ENCODE measurements at regions not wholly inside any gene's neighbourhood (a gene's known extent, or its start where the extent isn't known, plus 50 kb on each side); places are given as distances from the start of the nearest gene placed in this dataset.
"Not testable (repeated sequence)": the region's sequence is repeated elsewhere in the genome, so short reads cannot be mapped to it uniquely, and the experiment has no call there.

DNA sequence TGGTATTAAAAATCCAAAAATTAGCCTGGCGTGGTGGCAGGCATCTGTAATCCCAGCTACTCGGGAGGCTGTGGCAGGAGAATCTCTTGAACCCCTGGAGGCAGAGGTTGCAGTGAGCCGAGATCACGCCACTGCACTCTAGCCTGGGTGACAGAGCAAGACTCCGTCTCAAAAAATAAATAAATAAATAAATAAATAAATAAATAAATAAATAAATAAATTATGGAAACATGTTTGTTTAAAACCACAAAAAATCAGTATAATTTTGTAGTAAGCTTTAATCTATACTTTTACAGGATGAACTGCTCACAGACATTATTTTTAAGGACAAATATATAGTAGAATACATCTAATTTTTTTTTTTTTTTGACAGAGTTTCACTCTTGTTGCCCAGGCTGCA, 521.3 kb upstream of the ATXN7L3B start:
- not testable (repeated sequence) for DNase-seq

DNA sequence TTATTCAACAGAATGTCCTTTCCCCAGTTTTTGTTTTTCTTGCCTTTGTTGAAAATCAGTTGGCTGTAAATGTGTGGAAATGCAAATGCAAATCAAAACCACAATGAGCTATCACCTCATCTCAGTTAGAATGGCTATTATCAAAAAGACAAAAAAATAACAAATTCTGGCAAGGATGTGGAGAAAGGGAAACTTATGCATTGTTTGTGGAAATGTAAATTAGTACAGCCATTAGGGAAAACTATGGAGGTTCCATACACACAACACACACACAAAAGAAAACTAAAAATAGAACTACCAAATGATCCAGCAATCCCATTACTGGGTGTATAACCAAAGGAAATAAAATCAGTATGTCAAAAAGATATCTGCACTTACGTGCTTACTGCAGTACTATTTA, 518.8 kb upstream of the ATXN7L3B start:
- no peak for DNase-seq

DNA sequence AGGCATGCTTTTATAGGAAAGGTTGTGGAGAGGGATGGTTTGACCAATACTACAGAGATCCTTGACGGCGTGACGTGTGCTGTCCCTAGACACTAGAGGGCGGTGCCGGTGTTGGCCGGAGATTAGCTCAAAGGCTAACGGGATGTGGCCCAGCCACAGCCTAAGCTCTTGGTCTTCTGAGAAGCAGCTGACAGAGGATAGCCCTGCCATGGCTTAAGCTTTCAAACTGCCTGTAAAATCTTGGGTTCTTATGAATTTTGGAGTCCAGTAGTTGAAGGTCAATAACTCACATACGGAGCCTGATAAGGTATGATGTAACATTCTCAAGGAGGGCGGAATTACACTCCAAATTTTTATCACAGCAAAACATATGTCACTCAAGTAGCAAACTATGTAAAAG, 515.7 kb upstream of the ATXN7L3B start:
- DNase-seq = peak; percentile 28

DNA sequence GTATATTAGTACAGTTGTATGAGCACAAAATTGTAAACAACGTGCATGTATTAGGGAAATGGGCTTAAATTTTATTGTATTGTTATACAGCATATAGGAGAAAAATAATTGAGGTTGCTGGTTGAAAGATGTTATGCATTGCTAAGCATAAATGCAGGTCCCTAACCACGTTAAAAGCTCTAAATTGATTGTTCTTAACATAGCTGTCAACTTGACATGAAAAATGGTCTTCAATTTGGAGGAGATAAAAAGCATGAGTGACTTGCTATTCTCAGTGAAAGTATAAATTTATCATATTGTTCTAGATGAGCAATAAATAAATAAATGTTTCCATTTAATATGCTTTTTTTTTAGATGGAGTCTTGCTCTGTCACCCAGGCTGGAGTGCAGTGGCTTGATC, 506.6 kb upstream of the ATXN7L3B start:
- DNase-seq = no peak

DNA sequence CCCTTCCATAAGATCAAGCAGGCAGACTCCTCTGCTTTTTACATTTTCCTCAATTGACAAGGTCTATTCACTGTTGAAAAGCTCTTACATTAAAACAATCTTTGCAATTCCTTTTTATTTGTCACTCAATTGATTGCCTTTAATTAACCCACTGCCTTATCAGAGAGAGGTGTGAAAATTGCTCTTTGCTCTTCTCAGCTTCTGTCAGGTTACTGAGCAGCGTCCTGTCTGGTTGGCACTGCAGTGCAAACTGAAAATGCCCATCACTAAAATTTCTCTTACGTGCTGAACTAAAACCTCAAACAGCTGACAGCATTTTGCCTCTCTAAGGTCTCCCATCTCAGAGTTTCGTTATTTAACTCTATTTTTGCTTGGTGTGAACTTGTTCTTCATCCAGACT, 504.1 kb upstream of the ATXN7L3B start:
- DNase-seq = no peak

DNA sequence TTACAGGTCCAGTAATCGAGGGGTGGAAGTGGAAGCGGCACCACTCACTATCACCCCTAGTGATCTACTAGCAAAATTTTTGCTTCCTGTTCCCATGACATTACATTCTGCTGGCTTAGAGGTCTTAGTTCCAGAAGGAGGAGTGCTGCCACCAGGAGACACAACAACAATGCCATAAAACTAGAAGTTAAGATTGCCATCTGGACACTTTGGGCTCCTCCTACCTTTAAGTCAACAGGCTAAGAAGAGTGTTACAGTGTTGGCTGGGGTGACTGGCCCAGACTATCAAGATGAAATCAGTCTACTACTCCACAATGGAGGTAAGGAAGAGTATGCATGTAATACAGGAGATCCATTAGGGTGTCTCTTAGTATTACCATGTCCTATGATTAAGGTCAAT, 498.5 kb upstream of the ATXN7L3B start:
- not testable (repeated sequence) for DNase-seq

DNA sequence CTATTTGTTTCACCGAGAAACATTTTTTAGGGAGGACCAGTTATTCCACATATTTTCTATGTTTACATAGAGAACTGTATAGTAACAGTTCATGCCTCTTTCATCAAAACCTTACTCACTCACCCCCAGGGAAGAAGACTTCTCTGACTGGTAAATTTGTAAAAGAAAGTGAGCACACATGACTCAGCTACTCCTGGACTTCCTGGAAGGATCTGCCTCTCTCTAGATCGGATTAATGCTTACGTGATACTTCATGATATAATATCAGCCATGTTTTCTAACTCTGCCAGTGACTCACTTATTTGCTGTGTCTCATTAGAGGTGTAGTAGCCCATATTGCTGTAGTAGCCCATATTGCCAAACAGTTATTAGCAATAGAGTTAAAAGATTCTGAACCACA, 494.3 kb upstream of the ATXN7L3B start:
- peak; percentile 12 for DNase-seq

DNA sequence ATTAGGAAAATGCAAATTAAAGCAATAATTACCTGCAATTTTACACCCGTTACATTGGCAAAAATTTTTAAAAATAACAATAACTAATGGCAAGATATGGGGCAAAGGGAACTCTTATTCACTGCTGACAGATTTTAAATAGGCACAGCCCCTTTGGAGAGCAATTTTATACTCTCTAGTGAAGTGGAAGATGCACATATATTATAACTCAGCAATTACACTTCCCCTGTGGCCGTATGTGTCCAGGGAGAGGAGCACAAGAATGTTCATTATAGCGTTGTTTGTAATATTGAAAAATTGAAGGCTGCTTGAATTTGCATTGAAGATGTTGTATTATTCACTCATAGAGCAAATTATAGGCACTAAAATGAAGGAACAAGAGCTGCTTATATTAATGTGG, 488.3 kb upstream of the ATXN7L3B start:
- no peak for DNase-seq

DNA sequence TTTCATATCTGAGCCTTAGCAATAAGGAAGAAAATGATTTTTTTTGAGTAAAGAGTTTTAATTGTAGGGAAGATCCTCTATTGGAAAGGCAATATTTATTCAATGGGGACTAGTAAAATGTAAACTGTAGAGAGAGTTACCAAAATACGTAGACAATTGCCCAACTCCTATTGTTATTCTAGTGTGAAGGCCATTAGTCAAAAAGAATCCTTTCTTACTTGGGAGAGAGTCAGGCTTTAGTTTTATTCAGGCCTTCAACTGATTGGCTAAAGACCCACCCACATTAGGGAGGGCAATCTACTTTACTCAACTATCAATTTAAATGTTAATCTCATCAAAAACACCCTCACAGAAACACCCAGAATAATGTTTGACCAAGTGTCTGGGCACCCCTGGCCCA, 485.8 kb upstream of the ATXN7L3B start:
- DNase-seq = no peak

DNA sequence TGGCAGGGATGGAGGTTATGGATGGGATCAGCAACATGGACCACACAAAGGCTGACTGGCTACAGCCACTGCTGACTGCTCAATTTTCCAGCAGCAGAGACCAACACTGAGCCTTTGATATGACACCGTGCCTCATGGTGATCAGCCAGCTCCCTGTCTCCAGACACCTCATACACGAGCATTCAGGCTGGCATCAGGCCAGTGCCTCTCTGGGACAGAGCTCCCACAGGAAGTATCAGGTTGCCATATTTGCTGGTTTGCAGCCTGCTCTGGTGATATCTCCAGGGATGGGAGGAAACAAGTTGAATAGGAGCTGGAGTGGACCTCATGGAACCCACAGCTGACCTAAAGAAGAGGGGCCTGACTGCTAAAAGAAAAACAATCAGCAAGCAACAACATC, 471.2 kb upstream of the ATXN7L3B start:
- DNase-seq = no peak

DNA sequence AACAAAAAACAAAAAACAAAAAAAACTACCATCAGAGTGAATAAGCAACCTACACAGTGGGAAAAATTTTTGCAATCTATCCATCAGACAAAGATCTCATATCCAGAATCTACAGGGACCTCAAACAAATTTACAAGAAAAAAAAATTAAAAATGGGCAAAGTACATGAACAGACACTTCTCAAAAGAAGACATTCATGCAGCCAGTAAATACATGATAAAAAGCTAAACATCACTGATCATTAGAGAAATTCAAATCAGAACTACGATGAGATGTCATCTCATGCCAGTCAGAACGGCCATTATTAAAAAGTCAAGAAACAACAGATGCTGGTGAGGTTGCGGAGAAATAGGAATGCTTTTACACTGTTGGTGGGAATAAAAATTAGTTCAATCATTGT, 466.5 kb upstream of the ATXN7L3B start:
- no peak for DNase-seq

DNA sequence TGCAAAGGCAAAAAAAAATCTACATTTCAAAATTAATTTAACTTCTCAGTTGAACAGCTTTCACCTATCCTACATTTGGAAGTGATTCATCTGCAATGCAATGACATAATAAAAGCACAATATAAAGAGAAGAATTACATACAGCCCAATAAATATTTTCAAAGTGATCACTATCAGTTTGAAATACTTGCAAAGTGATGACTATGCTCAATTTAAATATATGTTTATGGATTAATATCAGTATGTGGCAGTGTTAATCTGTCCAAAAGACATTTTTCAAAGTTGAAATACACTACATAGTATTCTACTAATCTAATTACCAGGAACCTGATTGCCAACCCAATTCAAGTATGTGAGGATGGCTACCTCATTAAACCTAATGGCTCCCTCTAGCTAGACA, 460.7 kb upstream of the ATXN7L3B start:
- no peak for DNase-seq

DNA sequence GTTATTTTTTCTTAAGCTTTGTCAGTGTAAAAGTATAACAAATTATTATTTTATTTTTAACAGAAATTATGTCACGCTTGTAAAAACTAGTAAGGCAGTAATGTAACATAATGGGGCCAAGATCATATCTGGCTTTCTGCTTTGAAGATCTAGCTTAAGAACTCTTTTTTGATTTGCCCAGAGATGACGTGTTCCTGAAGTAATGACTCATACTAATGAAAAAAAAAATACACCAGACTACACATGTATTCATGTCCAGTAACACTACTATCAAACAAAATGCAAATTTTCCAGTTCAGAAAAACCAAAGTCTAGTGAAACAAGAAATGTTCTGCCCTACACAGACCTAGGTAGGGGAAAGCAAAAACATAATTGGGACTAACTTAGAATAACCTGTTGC, 432.2 kb upstream of the ATXN7L3B start:
- DNase-seq = no peak

DNA sequence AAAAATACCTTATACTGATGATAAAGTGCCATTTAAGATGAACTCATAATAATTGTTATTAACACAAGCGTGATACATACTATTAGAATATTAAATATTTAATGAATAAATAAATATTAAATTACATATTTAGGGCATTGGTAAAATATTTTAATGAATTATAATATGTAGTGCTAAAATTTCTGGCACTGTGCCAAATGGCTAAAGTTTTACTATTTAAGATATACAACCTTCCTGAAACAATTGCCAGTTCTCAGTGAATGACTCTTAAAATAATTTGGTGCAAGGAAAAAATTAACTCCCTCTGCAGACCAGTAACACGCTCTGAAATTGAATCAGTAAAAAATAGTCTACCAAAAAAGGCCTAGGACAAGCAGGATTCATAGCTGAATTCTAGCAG, 428.9 kb upstream of the ATXN7L3B start:
- DNase-seq = no peak

DNA sequence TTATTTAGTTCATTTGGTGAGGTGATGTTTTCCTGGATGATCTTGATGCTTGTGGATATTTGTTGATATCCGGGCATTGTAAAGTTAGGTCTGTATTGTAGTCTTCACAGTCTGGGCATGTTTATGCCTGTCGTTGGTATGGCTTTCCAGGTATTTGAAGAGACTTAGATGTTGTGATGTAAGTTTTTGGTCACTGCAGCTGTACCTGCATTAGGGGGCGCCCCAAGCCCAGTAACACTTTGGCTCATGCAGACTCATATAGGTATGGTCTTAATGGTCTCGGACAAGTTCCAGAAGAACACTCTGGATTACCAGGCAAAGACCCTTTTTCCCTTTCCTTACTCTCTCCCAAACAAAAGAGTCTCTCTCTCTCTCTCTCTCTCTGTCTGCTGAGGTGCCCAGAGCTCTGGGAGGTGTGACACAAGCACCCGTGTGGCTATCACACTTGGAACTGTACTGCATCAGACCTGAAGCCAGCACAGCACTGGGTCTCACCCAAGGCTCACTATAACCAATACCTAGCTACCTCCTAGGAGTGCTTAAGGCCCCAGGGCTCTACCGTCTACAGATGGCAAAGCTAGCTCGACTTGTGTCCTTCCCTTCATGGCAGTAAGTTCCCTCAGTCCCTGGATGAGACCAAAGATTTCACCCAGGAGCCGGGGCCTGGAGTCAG, 425.8 kb upstream of the ATXN7L3B start:
- no peak for DNase-seq

DNA sequence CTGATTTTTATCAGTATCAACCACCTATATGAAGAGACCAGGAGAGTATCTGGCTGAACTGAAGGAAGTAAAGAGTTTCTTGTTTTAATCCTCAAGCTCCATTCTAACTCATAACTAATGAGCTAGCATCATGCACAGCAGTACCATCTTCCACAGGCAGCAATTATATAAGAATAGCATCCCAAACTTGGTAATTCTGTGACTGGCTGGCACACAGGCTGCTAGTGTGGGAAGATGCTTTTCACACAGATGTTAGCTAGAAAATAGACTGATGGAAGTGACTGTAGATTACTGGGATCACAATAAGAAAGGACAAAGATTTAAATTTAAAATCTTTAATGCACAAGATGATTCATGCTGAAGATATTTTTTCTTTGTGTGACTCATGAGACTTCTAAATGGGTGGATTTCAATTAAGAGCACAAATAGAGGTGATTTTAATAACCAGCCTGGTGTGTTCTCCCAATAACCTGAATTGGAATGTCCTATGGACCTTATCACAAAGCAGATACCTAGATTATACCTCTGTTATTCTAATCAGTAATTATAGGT, 417.7 kb upstream of the ATXN7L3B start:
- no peak for DNase-seq

DNA sequence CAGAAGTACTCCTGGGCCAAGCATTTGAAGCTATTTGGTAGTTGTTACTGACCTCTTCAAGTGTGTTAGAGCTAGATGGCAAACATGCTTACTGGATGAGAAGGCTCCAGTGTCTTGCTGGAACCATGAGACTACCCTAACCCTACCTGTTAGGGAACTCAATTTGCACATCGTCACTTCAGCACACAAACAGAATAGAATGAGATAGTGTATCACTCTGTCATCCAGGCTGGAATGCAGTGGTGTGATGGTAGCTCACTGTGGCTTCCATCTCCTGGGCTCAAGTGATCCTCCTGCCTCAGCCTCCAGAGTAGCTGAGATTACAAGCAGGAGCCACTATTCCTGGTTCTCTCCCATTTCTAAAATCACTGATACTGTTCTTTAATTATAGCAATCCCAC, 417.0 kb upstream of the ATXN7L3B start:
- no peak for DNase-seq

DNA sequence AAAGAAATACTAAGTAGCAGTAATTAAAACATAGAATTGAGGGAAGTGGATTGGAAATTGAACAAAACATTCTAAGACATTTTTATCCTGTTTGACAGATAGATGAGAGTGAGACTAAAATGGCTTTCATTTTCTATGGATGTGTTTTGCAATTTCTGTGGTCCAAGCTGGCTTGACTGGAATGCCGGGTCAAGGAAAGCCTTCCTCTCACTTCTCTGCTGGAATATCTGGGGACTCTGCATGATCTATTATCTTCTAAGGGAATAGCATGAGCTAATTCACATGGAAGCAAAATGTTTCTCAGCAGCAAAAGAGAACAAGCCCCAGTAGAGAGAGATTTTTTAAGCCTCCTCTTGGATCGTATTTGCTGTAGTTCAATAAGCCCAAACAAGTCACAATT, 407.9 kb upstream of the ATXN7L3B start:
- no peak for DNase-seq

DNA sequence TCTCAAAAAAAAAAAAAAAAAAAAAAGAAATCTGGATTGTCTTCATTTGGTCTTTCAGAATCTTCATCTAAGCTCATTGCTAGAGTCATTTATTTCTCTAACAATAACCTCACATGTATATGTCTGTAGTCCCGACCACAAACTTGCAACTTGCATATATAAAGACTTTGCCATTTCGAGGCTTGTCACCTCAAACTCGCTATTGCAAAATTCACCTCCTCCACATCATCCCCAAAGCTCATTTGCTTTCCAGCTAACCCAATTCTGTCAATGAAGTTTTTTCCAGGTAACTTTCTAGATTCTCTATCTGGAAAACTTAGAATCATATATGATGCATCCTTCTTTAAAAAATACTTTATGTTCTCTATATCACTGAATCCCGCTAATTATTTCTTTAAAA, 393.2 kb upstream of the ATXN7L3B start:
- DNase-seq = no peak

DNA sequence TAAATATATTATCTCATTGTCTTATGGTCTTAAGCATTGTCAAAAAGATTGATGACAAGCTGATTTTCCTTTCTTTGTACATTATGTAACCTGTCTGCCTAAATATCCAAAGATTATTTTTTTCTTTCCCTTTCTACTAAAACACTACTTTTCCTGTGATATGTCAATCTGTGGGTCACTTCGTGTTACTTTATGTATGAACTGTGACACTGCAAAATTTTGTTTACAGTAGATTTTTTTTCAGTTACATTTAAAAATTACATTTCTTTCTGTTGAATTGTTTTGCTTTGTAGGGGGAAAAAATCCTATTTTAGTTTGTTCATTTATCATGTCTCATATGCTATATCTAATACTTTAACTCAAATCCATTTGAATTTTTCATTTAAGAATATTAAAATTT, 392.3 kb upstream of the ATXN7L3B start:
- DNase-seq = no peak

DNA sequence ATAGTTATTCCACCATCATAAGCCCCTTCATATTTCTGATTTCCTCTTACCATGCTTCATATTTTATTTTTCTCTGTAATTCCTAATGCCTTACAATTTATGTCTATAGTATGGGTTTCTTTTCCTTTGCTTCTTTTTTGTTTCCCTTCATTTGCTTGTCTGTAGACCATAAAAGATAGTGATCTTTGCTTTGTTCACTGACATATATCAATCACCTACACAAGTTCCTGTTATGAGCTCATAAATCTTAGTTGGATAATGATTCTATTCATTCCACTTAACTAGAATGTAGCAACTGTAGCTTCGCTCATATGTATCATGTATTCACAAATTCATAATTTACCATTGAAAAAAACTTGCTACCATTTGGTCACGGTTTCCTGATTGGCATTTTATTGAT, 388.8 kb upstream of the ATXN7L3B start:
- no peak for DNase-seq

DNA sequence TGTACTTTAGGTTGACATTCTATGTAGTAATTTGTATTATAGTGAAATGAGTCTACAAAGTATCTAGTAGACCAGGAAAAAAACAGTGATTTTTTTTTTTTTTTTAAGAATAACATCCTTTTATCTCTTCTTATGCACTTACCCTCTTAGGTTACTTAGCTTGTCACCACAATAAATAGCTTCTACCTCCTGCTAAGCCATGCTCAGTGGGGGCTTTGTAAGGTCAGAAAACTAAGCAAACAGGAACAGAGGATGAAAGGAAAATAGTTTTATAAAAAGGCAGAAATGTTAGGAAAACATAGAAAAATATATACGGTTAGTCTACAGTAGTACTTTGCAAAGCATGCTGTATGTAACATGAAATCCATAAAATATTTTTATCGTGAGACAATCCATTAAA, 385.3 kb upstream of the ATXN7L3B start:
- no peak for DNase-seq

DNA sequence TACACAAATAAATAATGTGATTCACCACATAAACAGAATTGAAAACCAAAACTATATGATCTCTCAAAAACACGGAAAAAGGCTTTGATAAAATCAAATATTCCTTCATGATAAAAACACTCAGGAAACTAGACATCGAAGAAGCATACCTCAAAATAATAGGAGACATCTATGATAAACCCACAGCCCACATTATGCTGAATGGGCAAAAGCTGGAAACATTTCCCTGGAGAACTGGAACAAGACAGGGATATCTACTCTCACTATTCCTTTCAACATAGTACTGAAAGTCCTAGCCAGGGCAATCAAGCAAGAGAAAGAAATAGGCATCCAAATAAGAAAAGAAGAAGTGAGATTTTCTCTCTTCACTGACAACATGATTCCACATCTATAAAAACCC, 371.5 kb upstream of the ATXN7L3B start:
- DNase-seq = no peak

DNA sequence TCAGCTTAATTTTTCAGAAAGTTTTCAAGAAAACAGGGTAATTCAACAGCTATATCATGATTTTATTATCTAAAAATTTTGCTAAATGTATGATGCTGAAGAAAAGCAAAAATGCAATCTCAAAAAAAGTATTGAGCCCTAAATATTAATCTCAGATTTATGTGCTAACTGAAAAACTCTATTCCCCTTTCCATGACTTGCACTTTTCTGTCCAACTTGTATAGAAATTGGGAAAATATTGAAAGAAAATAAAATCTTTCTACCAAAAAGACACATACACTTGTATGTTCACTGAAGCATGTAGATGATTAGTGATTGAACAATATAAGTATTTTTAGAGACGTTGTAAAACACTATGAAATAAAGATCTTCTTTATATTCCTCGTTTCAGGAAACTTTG, 368.0 kb upstream of the ATXN7L3B start:
- no peak for DNase-seq
